ENCODE measurements at regions not wholly inside any gene's neighbourhood (a gene's known extent, or its start where the extent isn't known, plus 50 kb on each side); places are given as distances from the start of the nearest gene placed in this dataset.

GRCh38 chr21:19785941-19786340 is 1212.3 kb upstream of the NCAM2 start:
- Histone ChIP-seq H3K27me3 (ENCODE audit: control insufficient read depth in 1 of 2, insufficient read depth in 1 of 2, low read length in 2 of 2) (no peaks in the 10 kb centered on the region), H3K4me3 (ENCODE audit: insufficient read depth in 1 of 2, low read depth in 1 of 2, low read length in 2 of 2) (no peak overlapping the region), H2AK5ac (ENCODE audit: low read length, severe bottlenecking) (no peak overlapping the region), H2BK5ac (ENCODE audit: low read depth, low read length, poor library complexity, severe bottlenecking) (no peak overlapping the region), H3K4me2 (ENCODE audit: low read length, poor library complexity, severe bottlenecking) (no peak overlapping the region), H3K79me1 (replicated peaks; ENCODE audit: low read length, poor library complexity, severe bottlenecking) (no peaks in the 10 kb centered on the region), H3K18ac (ENCODE audit: low read depth in 1 of 2, low read length in 2 of 2) (no peak overlapping the region), H4K8ac (ENCODE audit: low read length) (no peak overlapping the region), H3K9ac (ENCODE audit: low read length) (no peak overlapping the region), H3K4me1 (ENCODE audit: control insufficient read depth, insufficient read depth, low read depth, low read length) (no peaks in the 10 kb centered on the region), H3K36me3 (ENCODE audit: control insufficient read depth in 1 of 2, insufficient read depth in 2 of 2, low read depth in 1 of 2, low read length in 2 of 2) (no peaks in the 10 kb centered on the region), H3K4ac (ENCODE audit: low read depth in 1 of 2, low read length in 2 of 2) (no peak overlapping the region), H3K14ac (ENCODE audit: low read length in 2 of 2) (no peak overlapping the region), H4K91ac (ENCODE audit: low read length) (no peak overlapping the region), H3K23ac (ENCODE audit: low read length in 2 of 2) (no peak overlapping the region), H3K27ac (ENCODE audit: low read length, poor library complexity, severe bottlenecking) (no peak overlapping the region), H2BK15ac (ENCODE audit: low read depth, poor library complexity, severe bottlenecking) (no peak overlapping the region), H3K9me3 (ENCODE audit: control insufficient read depth, low read length) (no peaks in the 10 kb centered on the region), H2AFZ (ENCODE audit: low read depth, low read length) (no peak overlapping the region), H2BK120ac (ENCODE audit: low read depth, low read length) (no peak overlapping the region), H2BK12ac (ENCODE audit: low read length in 2 of 2) (no peak overlapping the region)
- DNase-seq = no peak
- WGBS = 94% methylated on average over 2 of the region's 3 CpGs

- H2AFZ ChIP-seq (ENCODE audit: low read depth, low read length) = no peak overlapping the region
- no peaks in the 10 kb centered on the region for H3K9me3 ChIP-seq (ENCODE audit: control insufficient read depth, low read length)
- H2BK5ac ChIP-seq (ENCODE audit: low read depth, low read length, poor library complexity, severe bottlenecking) = no peak overlapping the region
- H3K27ac ChIP-seq (ENCODE audit: low read length, poor library complexity, severe bottlenecking) = no peak overlapping the region
- H3K9ac ChIP-seq (ENCODE audit: low read length) = no peak overlapping the region
- no peak overlapping the region for H4K8ac ChIP-seq (ENCODE audit: low read length)
- H3K4ac ChIP-seq (ENCODE audit: low read depth in 1 of 2, low read length in 2 of 2) = no peak overlapping the region
- no peaks in the 10 kb centered on the region for H3K27me3 ChIP-seq (ENCODE audit: control insufficient read depth in 1 of 2, insufficient read depth in 1 of 2, low read length in 2 of 2)
- 78% methylated on average over 2 of the region's 4 CpGs for WGBS
- H3K23ac ChIP-seq (ENCODE audit: low read length in 2 of 2) = no peak overlapping the region
- no peak overlapping the region for H3K14ac ChIP-seq (ENCODE audit: low read length in 2 of 2)
- no peaks in the 10 kb centered on the region for H3K4me1 ChIP-seq (ENCODE audit: control insufficient read depth, insufficient read depth, low read depth, low read length)
- no peak overlapping the region for H2BK15ac ChIP-seq (ENCODE audit: low read depth, poor library complexity, severe bottlenecking)
- H3K36me3 ChIP-seq (ENCODE audit: control insufficient read depth in 1 of 2, insufficient read depth in 2 of 2, low read depth in 1 of 2, low read length in 2 of 2) = no peaks in the 10 kb centered on the region
- no peaks in the 10 kb centered on the region for H3K79me1 ChIP-seq (replicated peaks; ENCODE audit: low read length, poor library complexity, severe bottlenecking)
- H3K18ac ChIP-seq (ENCODE audit: low read depth in 1 of 2, low read length in 2 of 2) = no peak overlapping the region
- no peak overlapping the region for H2AK5ac ChIP-seq (ENCODE audit: low read length, severe bottlenecking)
- H3K4me2 ChIP-seq (ENCODE audit: low read length, poor library complexity, severe bottlenecking) = no peak overlapping the region
- H2BK120ac ChIP-seq (ENCODE audit: low read depth, low read length) = no peak overlapping the region
- H2BK12ac ChIP-seq (ENCODE audit: low read length in 2 of 2) = no peak overlapping the region
- H3K4me3 ChIP-seq (ENCODE audit: insufficient read depth in 1 of 2, low read depth in 1 of 2, low read length in 2 of 2) = no peak overlapping the region
- DNase-seq = no peak
- H4K91ac ChIP-seq (ENCODE audit: low read length) = no peak overlapping the region
Measured at GRCh38 chr21:19792004-19792403, 1206.2 kb upstream of the NCAM2 start.

GRCh38 chr21:19807201-19807600 is 1191.0 kb upstream of the NCAM2 start:
- Histone ChIP-seq H4K8ac (ENCODE audit: low read length) (no peak overlapping the region), H3K9me3 (ENCODE audit: control insufficient read depth, low read length) (no peaks in the 10 kb centered on the region), H3K27ac (ENCODE audit: low read length, poor library complexity, severe bottlenecking) (no peak overlapping the region), H3K4me3 (ENCODE audit: insufficient read depth in 1 of 2, low read depth in 1 of 2, low read length in 2 of 2) (no peak overlapping the region), H2AFZ (ENCODE audit: low read depth, low read length) (no peak overlapping the region), H2BK12ac (ENCODE audit: low read length in 2 of 2) (no peak overlapping the region), H3K4me1 (ENCODE audit: control insufficient read depth, insufficient read depth, low read depth, low read length) (no peaks in the 10 kb centered on the region), H4K91ac (ENCODE audit: low read length) (no peak overlapping the region), H3K18ac (ENCODE audit: low read depth in 1 of 2, low read length in 2 of 2) (no peak overlapping the region), H3K79me1 (replicated peaks; ENCODE audit: low read length, poor library complexity, severe bottlenecking) (no peaks in the 10 kb centered on the region), H3K9ac (ENCODE audit: low read length) (no peak overlapping the region), H2BK120ac (ENCODE audit: low read depth, low read length) (no peak overlapping the region), H3K27me3 (ENCODE audit: control insufficient read depth in 1 of 2, insufficient read depth in 1 of 2, low read length in 2 of 2) (no peaks in the 10 kb centered on the region), H3K4ac (ENCODE audit: low read depth in 1 of 2, low read length in 2 of 2) (no peak overlapping the region), H2AK5ac (ENCODE audit: low read length, severe bottlenecking) (no peak overlapping the region), H2BK5ac (ENCODE audit: low read depth, low read length, poor library complexity, severe bottlenecking) (no peak overlapping the region), H3K23ac (ENCODE audit: low read length in 2 of 2) (no peak overlapping the region), H3K36me3 (ENCODE audit: control insufficient read depth in 1 of 2, insufficient read depth in 2 of 2, low read depth in 1 of 2, low read length in 2 of 2) (no peaks in the 10 kb centered on the region), H2BK15ac (ENCODE audit: low read depth, poor library complexity, severe bottlenecking) (no peak overlapping the region), H3K4me2 (ENCODE audit: low read length, poor library complexity, severe bottlenecking) (no peak overlapping the region), H3K14ac (ENCODE audit: low read length in 2 of 2) (no peak overlapping the region)
- peak; percentile 31 for DNase-seq
- WGBS = no CpG with 5 or more reads among the region's 1 CpG

- Histone ChIP-seq H2BK120ac (ENCODE audit: low read depth, low read length) (no peak overlapping the region), H3K18ac (ENCODE audit: low read depth in 1 of 2, low read length in 2 of 2) (peak overlapping the region; percentile 23 to 89), H3K23ac (ENCODE audit: low read length in 2 of 2) (no peak overlapping the region), H3K27me3 (ENCODE audit: control insufficient read depth in 1 of 2, insufficient read depth in 1 of 2, low read length in 2 of 2) (no peaks in the 10 kb centered on the region), H4K91ac (ENCODE audit: low read length) (no peak overlapping the region), H3K36me3 (ENCODE audit: control insufficient read depth in 1 of 2, insufficient read depth in 2 of 2, low read depth in 1 of 2, low read length in 2 of 2) (no peaks in the 10 kb centered on the region), H2AK5ac (ENCODE audit: low read length, severe bottlenecking) (no peak overlapping the region), H2BK12ac (ENCODE audit: low read length in 2 of 2) (peak overlapping the region in 1 of 2 experiments; percentile 75), H3K9me3 (ENCODE audit: control insufficient read depth, low read length) (no peaks in the 10 kb centered on the region), H2BK15ac (ENCODE audit: low read depth, poor library complexity, severe bottlenecking) (no peak overlapping the region), H3K4me3 (ENCODE audit: insufficient read depth in 1 of 2, low read depth in 1 of 2, low read length in 2 of 2) (no peak overlapping the region), H3K79me1 (replicated peaks; ENCODE audit: low read length, poor library complexity, severe bottlenecking) (no peaks in the 10 kb centered on the region), H4K8ac (ENCODE audit: low read length) (peak overlapping the region; percentile 77), H3K14ac (ENCODE audit: low read length in 2 of 2) (peak overlapping the region in 1 of 2 experiments; percentile 18), H3K4me2 (ENCODE audit: low read length, poor library complexity, severe bottlenecking) (no peak overlapping the region), H2AFZ (ENCODE audit: low read depth, low read length) (peak overlapping the region; percentile 75), H2BK5ac (ENCODE audit: low read depth, low read length, poor library complexity, severe bottlenecking) (no peak overlapping the region), H3K4me1 (ENCODE audit: control insufficient read depth, insufficient read depth, low read depth, low read length) (no peaks in the 10 kb centered on the region), H3K4ac (ENCODE audit: low read depth in 1 of 2, low read length in 2 of 2) (peak overlapping the region in 1 of 2 experiments; percentile 40), H3K9ac (ENCODE audit: low read length) (no peak overlapping the region), H3K27ac (ENCODE audit: low read length, poor library complexity, severe bottlenecking) (no peak overlapping the region)
- DNase-seq = peak; percentile 26
- WGBS = 61% methylated on average over 4 of the region's 5 CpGs
Measured at GRCh38 chr21:19810779-19811178, 1187.4 kb upstream of the NCAM2 start.

All from mesenchymal stem cell (in vitro differentiated cells and primary cell).